Endothelial cell of hepatic sinusoid (primary cell): ENCODE measurements at regions not wholly inside any gene's neighbourhood (a gene's known extent, or its start where the extent isn't known, plus 50 kb on each side); places are given as distances from the start of the nearest gene placed in this dataset.

ENCODE experiments used
- in situ Hi-C: cut with HindIII; loops from 2 replicates; pipeline ENCODE4 v1.10.0; 2017; ENCODE audit warnings: low sequenced_read_pairs

- in situ Hi-C loops: no loop called here
These were observed 445.5 kb upstream of the IGFBP3 start for GRCh38 chr7:46366526-46366925.

GRCh38 chr7:46363688-46364087 is 442.6 kb upstream of the IGFBP3 start:
- in situ Hi-C loops: no loop called here

DNA sequence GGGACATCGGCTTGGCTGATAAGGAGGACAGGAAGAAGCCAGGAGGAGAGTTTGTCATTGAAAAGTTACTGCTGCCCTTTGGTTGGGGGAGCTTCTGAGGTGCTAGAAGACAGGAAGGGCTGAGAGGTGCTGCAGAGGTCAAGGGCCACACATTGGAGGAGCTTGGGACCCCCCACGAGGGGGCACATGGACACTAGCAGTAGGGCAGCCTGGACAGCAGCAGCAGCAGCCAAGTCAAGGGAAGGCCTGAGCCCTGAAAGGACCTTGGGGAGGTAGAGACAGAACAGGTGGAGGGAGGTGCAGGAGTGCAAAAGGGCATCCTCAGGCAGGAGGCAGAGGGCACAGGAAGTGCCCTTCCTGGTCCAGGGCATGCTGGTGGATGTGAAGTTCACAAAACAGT is 439.7 kb upstream of the IGFBP3 start:
- in situ Hi-C loops: no loop called here

DNA sequence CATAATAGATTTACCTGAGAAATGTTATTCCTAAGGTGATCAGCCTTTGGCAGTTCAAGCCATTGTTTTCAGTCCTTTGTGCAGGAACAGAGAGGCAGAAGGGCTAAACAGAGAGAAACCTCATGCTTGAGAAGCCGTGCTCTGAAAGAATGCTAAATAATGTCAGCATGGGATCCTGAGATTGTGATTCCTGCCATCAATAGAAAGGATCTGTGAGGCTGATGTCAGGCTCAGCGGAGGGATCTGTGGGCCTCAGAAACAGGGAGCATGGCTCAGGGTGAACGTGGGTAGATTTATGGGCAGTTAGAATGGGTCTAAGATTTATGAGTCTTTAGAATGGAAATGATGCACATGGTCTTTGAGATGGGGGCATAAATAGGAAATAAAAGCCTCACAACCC is 439.2 kb upstream of the IGFBP3 start:
- in situ Hi-C loops: no loop called here

DNA sequence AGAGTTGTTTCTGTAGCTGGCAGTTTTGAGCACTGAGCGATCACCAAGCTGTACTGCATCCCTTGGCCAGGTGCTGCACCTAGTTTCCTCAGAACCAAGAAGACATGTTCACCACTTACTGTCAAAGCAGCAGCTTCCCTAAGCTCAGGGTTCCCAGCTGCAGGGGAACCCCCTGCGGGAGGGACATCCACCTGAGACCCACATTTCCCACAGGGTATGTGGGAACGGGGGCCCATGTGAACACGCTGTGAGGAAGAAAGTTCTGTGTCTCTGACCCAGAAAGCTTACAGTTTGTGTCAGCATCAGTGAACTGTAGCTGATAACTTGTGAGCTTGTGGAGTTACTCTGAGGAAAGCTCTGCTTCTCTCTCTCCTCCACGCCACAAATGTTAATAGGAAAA is 436.8 kb upstream of the IGFBP3 start:
- in situ Hi-C loops: loop anchor here (5.0 to 10.0 kb wide), 2 partner anchors 76 to 433 kb away; partner anchors contain the start of gene IGFBP3

- in situ Hi-C loops: loop anchor here (5.0 to 10.0 kb wide), 2 partner anchors 75 to 432 kb away; partner anchors contain the start of gene IGFBP3
These were observed 436.2 kb upstream of the IGFBP3 start for GRCh38 chr7:46357290-46357689.

DNA sequence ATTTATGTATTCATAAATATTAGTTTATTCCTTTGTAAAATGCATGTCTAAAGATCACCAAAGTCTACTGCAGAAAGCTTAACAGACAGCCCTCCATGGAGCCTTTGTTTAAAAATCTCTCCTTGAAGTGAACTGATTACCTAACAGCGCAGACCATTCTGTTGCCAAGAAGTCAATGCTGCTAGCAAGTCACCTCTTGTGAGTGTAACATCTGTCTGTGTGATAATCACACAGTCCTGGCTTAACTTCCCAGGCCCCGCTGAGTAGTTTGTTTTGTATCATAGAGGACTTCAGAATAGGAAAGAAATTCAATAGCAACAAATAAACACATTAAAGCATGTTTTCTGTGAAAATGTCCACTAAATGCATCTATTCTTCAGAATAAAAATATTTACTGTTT is 435.3 kb upstream of the IGFBP3 start:
- in situ Hi-C loops: loop anchor here (5.0 to 10.0 kb wide), 2 partner anchors 74 to 432 kb away; partner anchors contain the start of gene IGFBP3

DNA sequence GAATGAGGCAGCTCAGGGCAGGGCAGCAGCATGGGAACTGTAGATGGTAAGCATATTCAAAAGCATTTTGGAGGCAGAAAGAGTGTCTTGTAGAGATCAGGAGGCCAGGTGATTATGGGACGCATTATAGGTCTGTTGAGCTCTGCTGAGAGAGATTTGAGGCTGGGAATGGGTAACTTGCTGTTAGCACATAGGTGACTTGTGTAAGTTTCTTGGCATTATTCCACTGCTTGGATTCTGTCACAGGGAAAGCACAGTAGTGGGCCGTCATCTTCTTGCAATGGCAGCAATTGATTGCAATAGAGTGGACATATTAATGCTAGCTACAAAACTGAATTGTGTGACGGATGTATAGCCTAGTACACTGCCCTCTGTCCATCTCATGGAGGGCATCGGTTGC is 434.3 kb upstream of the IGFBP3 start:
- in situ Hi-C loops: loop anchor here (5.0 to 10.0 kb wide), 2 partner anchors 73 to 431 kb away; partner anchors contain the start of gene IGFBP3

DNA sequence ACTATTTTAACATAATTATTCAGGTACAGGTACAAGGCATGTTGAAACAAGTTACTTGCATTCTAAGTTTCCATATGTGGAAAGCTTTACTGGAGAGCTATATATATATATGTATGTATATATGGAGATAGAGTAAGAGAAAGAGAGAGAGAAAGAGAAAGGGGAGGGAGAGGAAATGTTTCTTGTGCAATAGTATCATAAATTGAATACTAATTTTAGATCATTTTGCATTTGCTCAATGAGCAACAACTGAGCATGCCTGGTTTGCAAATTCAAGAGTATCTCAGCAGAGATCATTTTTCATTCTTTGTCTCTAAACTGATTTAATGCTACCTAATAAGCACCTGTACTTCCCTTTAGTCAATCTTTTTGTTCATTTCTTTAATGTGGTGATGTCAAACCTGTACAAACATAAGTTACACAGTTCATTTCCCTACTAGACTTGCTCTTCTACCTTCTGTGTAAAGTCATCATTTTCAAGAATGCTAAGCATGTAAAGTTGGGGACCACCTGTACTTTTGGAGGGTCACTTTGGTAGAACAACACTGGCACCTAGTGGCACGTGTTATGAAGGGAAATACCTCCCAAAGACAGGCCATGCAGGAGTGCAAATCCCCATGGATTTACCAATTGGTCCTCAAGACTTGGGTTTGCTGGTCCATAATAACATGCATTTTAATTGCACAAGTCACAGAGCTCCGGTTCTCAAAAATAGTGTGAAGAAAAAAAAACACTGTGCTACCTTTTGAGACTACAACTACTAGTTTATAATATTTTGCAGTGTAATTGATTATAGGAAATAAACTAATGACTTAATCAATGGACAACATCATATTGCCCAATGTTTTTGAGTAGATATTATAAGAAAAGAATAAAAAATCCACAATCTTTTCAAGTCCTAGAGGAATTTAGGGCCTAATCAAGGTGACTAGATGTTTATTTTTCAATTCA is 431.2 kb upstream of the IGFBP3 start:
- in situ Hi-C loops: loop anchor here (10.0 kb wide), 1 partner anchor 427 kb away; the partner anchor contains the start of gene IGFBP3

GRCh38 chr7:46349490-46349889 is 428.4 kb upstream of the IGFBP3 start:
- in situ Hi-C loops: no loop called here

DNA sequence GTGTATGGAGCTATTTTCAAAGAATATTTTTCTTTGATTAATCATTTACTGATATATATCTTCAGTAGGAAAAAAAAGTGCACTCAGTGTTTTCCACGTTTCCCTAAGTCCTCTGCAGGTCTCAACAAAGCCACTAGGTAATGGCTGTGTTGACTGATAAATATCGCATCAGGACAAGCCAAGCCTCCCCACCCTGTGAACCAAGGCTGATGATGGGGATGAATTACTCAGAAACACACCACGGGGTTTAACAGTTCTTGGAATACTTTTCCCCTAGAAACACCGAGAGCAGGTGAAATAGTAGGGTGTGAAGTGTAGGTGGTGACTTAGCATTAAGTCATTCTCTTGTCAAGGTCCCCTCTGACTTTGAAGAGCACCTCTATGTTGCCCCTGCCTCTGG is 423.5 kb upstream of the IGFBP3 start:
- in situ Hi-C loops: no loop called here

DNA sequence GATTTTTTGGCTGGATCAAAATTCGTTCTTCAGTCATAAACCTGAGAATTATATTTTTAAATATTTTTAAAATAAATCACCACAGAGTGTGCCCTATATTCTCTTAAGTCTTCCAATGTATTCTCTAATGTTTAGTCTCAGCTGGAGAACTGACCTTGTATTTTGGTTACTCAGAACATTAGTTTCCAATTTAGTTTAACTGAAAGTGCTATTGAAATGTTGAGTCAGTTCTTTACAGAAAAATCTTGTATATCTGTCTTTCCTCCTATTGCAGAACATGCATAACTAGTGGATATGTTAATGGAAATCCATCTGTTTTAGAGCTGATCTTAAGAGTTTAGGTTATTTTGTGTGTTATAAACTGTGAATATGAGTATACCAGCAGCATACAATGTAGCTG is 422.7 kb upstream of the IGFBP3 start:
- in situ Hi-C loops: no loop called here

DNA sequence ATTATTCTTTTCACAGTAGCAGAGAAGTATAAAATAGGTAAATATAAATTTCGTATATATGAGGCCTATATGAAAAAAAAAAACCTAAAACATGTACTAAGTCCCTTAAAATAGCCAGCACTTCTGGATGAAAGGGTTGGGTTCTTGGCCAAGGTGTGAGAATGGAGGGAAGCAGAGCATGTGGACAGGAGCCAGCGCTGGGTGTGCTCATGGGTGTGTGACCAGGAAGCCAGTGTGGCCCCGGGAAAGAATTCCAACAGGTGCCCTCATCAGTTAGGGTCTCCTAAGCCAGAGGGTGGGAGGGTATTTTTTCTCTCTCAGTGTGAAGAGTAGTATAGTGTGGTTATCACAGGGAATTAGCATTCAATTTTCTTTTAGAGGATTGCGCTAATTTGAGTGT is 401.9 kb upstream of the IGFBP3 start:
- in situ Hi-C loops: no loop called here

- in situ Hi-C loops: no loop called here
These were observed 400.6 kb upstream of the IGFBP3 start for GRCh38 chr7:46321556-46322205.

GRCh38 chr7:46320956-46321355 is 399.9 kb upstream of the IGFBP3 start:
- in situ Hi-C loops: no loop called here

- in situ Hi-C loops: no loop called here
These were observed 398.8 kb upstream of the IGFBP3 start for GRCh38 chr7:46319841-46320240.

DNA sequence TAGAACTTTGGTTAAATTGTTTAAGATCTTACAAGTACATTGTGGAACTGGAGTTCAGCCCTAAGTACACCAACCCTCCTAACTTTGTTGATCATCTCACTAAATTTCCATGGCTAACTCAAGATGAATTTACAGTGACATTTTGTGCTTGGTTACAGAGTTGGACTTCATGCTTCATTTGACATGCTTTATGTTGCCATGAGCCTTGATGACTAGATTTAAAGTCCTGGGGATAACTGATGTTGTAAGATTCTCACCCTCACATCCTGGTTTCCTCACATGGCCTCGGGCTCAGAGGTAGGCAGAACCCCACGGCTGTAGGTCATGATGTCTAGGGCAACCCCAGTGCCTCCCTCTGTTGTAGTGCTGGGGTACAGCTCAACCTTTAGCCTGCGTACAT is 397.2 kb upstream of the IGFBP3 start:
- in situ Hi-C loops: no loop called here

DNA sequence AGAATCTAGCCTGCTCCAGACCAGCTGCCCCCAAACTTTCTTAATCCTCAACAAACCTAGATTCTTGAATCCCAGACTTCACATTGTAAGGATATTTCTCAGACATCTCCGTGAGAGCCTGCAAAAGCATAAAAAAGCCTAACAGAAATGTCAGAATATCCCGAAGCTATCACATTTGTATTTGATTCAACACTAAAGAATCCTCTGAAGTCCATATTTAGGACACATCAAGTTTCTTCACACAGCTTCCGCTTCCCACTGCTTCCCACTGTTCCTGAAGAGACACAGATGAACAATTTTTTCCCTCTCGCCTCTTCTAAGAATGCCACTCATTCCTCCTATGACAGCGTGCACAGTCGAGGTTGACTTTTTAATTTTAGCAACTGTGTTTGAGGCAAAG is 396.2 kb upstream of the IGFBP3 start:
- in situ Hi-C loops: no loop called here

DNA sequence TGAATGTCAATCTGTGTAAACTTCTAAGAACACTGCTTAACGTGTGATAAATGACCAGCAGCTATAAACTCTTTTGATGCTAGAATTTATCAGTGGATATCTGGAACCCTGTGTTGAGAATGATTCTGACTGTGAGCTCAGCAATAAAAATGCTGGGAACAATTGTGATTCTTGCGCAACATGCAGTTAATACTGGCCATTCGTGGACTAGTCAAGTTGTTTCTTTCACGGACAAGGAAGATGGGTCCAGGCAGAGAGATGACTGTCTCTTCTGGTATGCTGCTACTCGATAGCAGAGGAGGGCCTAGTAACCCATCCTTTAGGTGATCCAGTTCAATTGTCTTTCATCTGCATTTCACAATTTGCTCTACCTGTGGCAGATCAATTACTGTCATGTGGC is 394.8 kb upstream of the IGFBP3 start:
- in situ Hi-C loops: no loop called here

GRCh38 chr7:46301677-46302076 is 380.6 kb upstream of the IGFBP3 start:
- in situ Hi-C loops: no loop called here

DNA sequence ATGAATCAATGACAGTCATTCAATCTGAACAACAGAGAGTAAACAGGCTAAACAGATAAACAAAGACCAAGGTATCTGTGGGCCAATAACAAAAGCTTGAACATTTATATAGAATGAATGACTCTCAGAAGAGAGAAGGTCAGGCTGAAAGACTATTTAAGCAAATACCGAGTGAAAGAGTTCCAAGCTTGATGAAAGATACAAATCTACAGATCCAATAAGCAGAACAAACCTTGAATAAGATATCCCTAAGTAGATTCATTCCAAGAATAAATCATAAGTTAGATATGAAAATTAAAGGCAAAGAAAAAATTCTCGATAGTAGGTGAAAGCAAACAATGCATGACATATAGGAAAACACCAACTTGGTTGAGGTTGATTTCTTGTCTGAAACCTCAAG is 376.4 kb upstream of the IGFBP3 start:
- in situ Hi-C loops: no loop called here

DNA sequence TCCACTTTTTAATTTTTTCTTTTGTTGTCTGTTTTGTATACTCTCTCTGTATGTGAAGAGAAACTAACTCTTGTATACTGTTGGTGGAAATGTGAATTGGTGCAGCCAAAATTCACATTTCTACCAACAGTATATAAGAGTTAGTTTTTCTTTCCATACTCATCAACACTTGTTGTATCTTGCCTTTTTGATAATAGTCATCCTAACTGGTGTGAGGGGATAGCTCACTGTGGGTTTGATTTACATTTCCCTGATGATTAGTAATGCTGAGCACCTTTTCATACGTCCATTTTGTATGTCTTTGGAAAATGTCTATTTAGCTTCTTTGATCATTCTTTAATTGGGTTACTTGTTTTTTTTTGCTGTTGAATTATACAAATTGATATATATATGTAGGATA is 375.5 kb upstream of the IGFBP3 start:
- in situ Hi-C loops: no loop called here
